Common myeloid progenitor, CD34-positive (primary cell): ENCODE measurements at regions not wholly inside any gene's neighbourhood (a gene's known extent, or its start where the extent isn't known, plus 50 kb on each side); places are given as distances from the start of the nearest gene placed in this dataset.

Source experiments
- CTCF ChIA-PET: fragments of 350-600 bp; sonication (Branson Sonifier 250); formaldehyde crosslinking; loops from one replicate; lab custom pipeline; 2021; ENCODE audit warnings: antibody characterized with exemption; lab: Charles Lee
- POLR2A ChIA-PET: fragments of 350-600 bp; sonication (Branson Sonifier 250); formaldehyde crosslinking; loops from one replicate; lab custom pipeline; 2021; ENCODE audit warnings: antibody characterized with exemption; lab: Charles Lee
- DNase-seq, 3 donors: peaks; one replicate each; pipeline versions ENCODE4 v3.0.0 to v3.0.0-alpha.2; 2013
- H3K27ac ChIP-seq, 2 experiments: 1 replicate in 1 of 2; 2 replicates in 1 of 2; pipeline ENCODE4 v1.7.0; 2013; ENCODE audit warnings: inconsistent platforms in 2 of 2, low read length in 2 of 2, mild to moderate bottlenecking in 2 of 2, low read depth in 1 of 2, moderate library complexity in 1 of 2; ENCODE audit not compliant: severe bottlenecking in 2 of 2, insufficient read depth in 1 of 2, poor library complexity in 1 of 2
- H3K27me3 ChIP-seq, 5 experiments: replicated peaks in 2 of 5; 1 replicate in 3 of 5; 2 replicates in 2 of 5; pipeline versions ENCODE4 v1.6.1 to v1.7.0; 2013; ENCODE audit warnings: low read length in 4 of 5, mild to moderate bottlenecking in 2 of 5, moderate library complexity in 2 of 5, inconsistent platforms in 1 of 5; ENCODE audit not compliant: insufficient read depth in 5 of 5, control insufficient read depth in 4 of 5
- H3K36me3 ChIP-seq, 4 experiments: 1 replicate in 2 of 4; 2 replicates in 2 of 4; pipeline versions ENCODE4 v1.6.1 to v1.7.0; 2013; ENCODE audit warnings: low read length in 3 of 4, control low read depth in 1 of 4, mild to moderate bottlenecking in 1 of 4; ENCODE audit not compliant: control insufficient read depth in 4 of 4, insufficient read depth in 4 of 4
- H3K4me1 ChIP-seq, 4 experiments: 1 replicate in 3 of 4; 2 replicates in 1 of 4; pipeline versions ENCODE4 v1.6.1 to v1.7.1; 2013; ENCODE audit warnings: low read length in 3 of 4, mild to moderate bottlenecking in 3 of 4, control low read depth in 1 of 4, inconsistent platforms in 1 of 4, moderate library complexity in 1 of 4; ENCODE audit not compliant: control insufficient read depth in 4 of 4, insufficient read depth in 4 of 4; ENCODE audit errors: control extremely low read depth in 1 of 4
- H3K4me3 ChIP-seq, 7 experiments: 1 replicate in 4 of 7; 2 replicates in 3 of 7; pipeline versions ENCODE4 v1.5.1 to v1.7.0; 2013; ENCODE audit warnings: mild to moderate bottlenecking in 7 of 7, low read length in 6 of 7, moderate library complexity in 6 of 7, inconsistent platforms in 2 of 7, low read depth in 2 of 7, control low read depth in 1 of 7; ENCODE audit not compliant: insufficient read depth in 4 of 7, control insufficient read depth in 1 of 7; ENCODE audit errors: extremely low read depth in 1 of 7
- H3K9me3 ChIP-seq, 5 experiments: 1 replicate in 4 of 5; 2 replicates in 1 of 5; pipeline versions ENCODE4 v1.6.1 to v1.7.1; 2013; ENCODE audit warnings: low read length in 4 of 5, mild to moderate bottlenecking in 2 of 5, inconsistent platforms in 1 of 5, low read depth in 1 of 5, moderate library complexity in 1 of 5; ENCODE audit not compliant: control insufficient read depth in 4 of 5, insufficient read depth in 2 of 5; ENCODE audit errors: control extremely low read depth in 1 of 5
- WGBS: methylation state at CpG from one replicate; pipeline ENCODE4 v1.1.5; 2013; ENCODE audit not compliant: insufficient coverage; 5-methylcytosine and 5-hydroxymethylcytosine counted together

DNA sequence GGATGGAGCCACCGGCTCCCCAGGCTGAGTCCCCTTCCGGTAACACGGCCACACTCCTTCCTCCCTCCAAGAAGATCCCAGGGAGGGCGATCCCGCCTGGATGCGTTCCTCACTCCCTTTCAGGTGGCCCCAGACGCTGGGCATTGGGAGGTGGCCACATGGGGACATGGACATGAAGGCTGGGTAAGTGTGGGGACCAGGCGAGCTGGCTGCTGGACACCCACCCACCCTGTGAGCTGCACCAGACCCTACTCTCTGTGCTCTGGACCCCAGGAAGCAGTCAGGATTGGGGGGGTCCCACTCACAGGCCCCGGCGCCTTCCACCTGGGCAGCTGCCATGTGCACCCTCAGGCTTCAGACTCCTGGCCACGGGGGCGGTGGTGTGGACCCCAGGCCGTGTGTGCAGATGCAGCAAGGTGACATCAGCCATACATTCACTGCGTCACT lies 932.8 kb downstream of the BRD1 start:
- H3K36me3 ChIP-seq, result no peaks in the 10 kb centered on the region
- ChIA-PET CTCF (no interaction called here), POLR2A (no interaction called here)
- no peak for DNase-seq
- H3K4me1 ChIP-seq, result no peaks in the 10 kb centered on the region
- H3K9me3 ChIP-seq, result peaks cover 0 to 4% (median 0%) of the 10 kb centered on the region in 5 experiments
- peaks cover 0 to 3% (median 0%) of the 10 kb centered on the region in 5 experiments for H3K27me3 ChIP-seq
- 94% methylated on average over 9 of the region's 14 CpGs for WGBS
- no peak overlapping the region for H3K27ac ChIP-seq
- no peak overlapping the region for H3K4me3 ChIP-seq

DNA sequence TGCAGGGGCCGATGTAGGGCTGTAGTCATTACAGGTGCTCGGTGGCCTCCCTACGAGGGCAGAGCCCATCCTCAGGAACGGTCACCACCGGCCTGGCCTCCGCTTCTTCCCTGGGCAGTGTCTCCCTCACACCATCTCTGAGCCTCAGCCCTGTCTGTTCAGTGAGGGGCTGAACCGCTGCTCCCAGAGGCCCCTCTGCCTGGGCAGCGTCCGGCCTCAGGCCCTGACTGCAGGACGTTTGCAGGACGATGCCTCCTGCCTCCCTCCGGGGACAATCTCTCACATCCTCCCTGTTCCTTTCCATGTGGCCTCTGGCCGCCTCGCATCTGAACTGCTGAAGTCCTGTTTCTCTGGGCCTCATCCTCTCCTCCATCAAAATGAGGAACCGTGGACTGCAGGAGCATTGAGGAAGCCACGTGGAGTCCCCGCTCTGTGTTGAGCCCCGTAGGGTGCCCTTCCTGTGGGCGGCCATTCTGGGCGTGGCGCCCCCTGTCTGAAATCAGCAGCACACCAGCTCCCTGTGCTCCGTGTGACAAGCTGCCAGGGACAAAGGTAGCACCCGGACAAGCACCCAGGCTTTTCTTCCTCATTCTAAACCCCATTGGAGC lies 933.5 kb downstream of the BRD1 start:
- 56% methylated on average over 22 of the region's 23 CpGs for WGBS
- ChIA-PET CTCF (no interaction called here), POLR2A (no interaction called here)
- DNase-seq, result peak; percentile 3 to 36 (median 31)
- no peaks in the 10 kb centered on the region for H3K4me1 ChIP-seq
- peaks cover 0 to 4% (median 0%) of the 10 kb centered on the region in 5 experiments for H3K9me3 ChIP-seq
- no peak overlapping the region for H3K27ac ChIP-seq
- H3K36me3 ChIP-seq, result no peaks in the 10 kb centered on the region
- peaks cover 0 to 3% (median 0%) of the 10 kb centered on the region in 5 experiments for H3K27me3 ChIP-seq
- no peak overlapping the region for H3K4me3 ChIP-seq

DNA sequence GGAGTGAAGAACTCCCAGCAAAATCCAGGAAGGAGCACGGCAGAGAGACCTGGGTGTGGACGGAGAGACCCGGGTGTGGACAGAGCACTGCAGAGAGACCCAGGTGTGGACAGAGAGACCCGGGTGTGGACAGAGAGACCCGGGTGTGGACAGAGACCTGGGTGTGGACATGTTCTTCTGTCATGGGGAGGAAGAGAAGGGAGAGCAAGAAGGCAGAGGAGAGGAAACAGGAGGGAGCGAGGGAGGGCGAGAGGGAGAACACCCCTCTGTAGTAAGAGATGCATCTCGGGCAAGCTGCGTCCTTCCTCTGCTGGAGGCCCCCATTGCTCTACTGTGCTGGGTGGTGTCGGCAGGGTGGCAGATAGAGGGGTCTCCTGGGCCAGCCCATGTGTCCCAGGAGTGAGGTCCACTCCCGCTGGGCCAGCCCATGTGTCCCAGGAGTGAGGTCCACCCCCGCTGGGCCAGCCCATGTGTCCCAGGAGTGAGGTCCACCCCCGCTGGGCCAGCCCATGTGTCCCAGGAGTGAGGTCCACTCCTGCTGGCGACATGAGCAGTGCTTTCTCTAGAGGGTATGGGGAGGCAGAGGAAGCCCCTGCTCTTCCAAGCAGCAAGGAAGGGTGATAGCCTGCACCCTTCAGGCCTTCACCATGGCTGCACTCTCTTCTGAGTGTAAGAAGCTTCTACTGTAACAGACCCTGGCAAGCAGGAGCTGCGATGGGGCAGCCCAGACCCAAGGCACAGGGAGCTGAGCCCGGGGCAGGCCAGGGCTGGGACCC lies 934.2 kb downstream of the BRD1 start:
- H3K9me3 ChIP-seq, result peaks cover 0 to 4% (median 0%) of the 10 kb centered on the region in 5 experiments
- no peak for DNase-seq
- ChIA-PET POLR2A (no interaction called here), CTCF (no interaction called here)
- peaks cover 0 to 3% (median 0%) of the 10 kb centered on the region in 5 experiments for H3K27me3 ChIP-seq
- H3K4me1 ChIP-seq, result no peaks in the 10 kb centered on the region
- H3K4me3 ChIP-seq, result no peak overlapping the region
- H3K27ac ChIP-seq, result no peak overlapping the region
- no peaks in the 10 kb centered on the region for H3K36me3 ChIP-seq
- WGBS, result 90% methylated on average over 13 of the region's 16 CpGs

DNA sequence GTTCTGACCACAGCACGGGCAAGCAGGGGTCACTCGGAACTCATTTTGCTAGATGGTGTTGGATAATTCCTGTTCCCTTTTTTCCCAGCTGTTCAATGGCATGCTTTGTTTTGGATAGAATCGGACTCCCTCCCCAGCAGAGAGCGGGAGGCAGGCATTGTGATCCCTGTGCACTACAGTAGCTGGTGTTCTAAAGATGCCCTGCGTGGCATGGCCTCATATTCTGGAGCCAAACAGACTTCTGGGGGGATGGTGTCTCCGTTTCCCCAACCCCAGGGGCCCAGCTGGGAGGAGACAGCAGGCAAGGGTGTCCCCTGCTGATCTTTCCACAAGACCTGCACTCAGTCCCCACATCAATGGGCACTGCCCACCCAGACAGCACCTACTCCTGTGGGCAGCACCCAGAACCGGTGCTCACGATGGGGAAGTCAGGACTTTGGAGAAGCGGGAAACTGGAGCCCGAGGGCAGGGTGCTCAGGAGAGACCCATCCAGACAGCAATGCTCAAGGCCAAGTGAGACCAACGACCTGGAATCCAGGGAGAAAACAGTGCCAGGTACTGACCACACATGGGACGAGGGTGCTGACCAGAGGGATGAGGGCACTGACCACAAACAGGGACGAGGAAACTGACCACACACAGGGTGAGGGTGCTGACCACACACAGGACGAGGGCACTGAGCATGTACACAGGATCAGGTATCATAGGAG lies 934.9 kb downstream of the BRD1 start:
- Histone ChIP-seq H3K36me3 (no peaks in the 10 kb centered on the region), H3K27me3 (peaks cover 0 to 3% (median 0%) of the 10 kb centered on the region in 5 experiments), H3K27ac (no peak overlapping the region), H3K4me3 (no peak overlapping the region), H3K4me1 (no peaks in the 10 kb centered on the region), H3K9me3 (peaks cover 0 to 4% (median 0%) of the 10 kb centered on the region in 5 experiments)
- CTCF ChIA-PET, result no interaction called here
- WGBS, result 84% methylated on average over 14 of the region's 14 CpGs
- POLR2A ChIA-PET, result no interaction called here
- DNase-seq, result no peak

DNA sequence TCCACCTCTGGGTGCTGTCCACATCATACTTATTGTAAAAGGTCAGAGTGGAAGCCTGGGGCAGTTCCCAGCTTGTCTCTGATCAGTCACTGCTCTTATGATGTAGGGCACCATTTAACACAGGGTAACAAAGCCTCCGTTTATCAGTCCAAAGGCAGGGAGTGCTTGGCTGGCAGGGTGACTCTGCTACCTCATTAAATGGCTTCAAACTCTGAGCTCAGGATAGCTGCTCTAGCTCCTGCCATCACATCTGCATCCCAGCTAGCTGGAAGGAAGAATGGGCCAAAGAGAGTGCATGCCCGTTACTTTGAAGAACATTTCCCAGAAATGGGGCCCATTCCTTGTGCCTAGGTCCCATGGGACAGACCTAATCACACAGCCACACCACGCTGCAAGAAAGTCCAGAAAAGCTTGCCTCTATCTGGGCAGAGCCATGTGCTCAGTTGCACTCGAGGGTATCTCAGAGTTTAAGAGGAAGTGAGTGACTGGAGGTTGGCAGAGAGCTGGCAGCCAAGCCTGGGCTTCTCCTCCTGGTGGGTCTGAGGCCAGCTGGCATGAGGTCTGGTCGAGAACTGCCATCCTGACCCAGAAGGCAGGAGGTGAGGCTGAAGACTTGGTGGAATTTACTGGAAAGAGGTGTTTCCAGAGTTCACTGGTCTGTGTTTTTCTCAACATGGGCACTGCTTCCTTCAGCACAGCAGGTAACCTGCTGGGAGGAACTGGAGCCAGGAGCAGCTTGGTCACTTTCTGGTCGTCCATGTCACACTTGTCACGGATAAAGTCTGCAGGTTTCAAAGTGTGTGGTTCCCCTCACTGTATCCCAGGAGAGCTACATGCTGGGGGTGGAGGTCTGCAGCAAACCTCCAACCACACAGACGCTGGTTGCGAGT lies 935.7 kb downstream of the BRD1 start:
- 84% methylated on average over 9 of the region's 9 CpGs for WGBS
- H3K27me3 ChIP-seq, result peaks cover 0 to 3% (median 0%) of the 10 kb centered on the region in 5 experiments
- H3K9me3 ChIP-seq, result peaks cover 0 to 4% (median 0%) of the 10 kb centered on the region in 5 experiments
- H3K4me1 ChIP-seq, result no peaks in the 10 kb centered on the region
- H3K4me3 ChIP-seq, result no peak overlapping the region
- ChIA-PET CTCF (no interaction called here), POLR2A (no interaction called here)
- no peaks in the 10 kb centered on the region for H3K36me3 ChIP-seq
- H3K27ac ChIP-seq, result no peak overlapping the region
- DNase-seq, result no peak

DNA sequence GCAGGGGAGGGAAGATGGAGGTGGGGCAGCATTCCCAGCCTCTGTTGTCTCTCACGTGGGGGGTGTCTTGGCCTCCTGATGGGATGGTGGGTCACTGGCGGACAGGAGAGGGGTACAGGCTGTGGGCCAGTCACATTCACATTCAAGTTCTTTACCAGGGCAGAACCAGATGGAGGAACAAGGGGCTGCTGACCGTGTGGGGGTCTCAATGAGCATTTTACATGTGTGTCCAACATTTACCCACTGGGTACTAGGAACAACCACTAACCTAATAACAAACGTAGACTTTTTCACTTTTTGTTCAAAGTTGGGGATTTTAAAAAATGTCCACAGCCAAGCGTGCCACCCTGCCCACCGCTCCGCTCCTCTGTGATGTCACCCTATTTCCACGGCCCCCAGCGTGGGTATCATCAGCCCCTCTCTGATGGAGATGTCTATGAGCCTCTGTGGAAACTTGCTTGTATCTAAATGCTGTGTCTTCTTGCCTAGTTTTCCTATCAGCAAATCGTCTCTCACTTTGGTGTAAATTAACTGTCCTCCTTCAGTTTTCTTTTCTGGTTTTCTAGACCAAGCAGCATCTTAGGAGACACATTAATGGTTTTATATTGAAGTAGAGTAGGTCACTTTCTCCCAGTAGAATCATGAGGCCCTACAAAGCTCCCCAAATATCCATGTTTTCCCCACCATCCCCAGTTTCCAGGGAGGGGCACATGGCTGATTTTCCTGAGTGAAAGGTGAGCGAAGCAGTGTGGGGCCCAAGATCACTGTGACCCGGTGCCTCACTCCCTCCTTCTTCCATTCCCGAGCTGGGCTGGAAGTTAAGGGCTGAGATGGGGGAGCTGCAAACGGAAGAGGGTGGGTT lies 936.7 kb downstream of the BRD1 start:
- ChIA-PET CTCF (no interaction called here), POLR2A (no interaction called here)
- H3K4me3 ChIP-seq, result no peak overlapping the region
- WGBS, result 90% methylated on average over 7 of the region's 14 CpGs
- no peaks in the 10 kb centered on the region for H3K36me3 ChIP-seq
- no peak for DNase-seq
- no peak overlapping the region for H3K27ac ChIP-seq
- peaks cover 0 to 3% (median 0%) of the 10 kb centered on the region in 5 experiments for H3K27me3 ChIP-seq
- peaks cover 0 to 4% (median 0%) of the 10 kb centered on the region in 5 experiments for H3K9me3 ChIP-seq
- no peaks in the 10 kb centered on the region for H3K4me1 ChIP-seq
